A549 (cell line): ENCODE measurements at regions not wholly inside any gene's neighbourhood (a gene's known extent, or its start where the extent isn't known, plus 50 kb on each side); places are given as distances from the start of the nearest gene placed in this dataset.

Experiments
- ATAC-seq, 2 experiments: fragments of 200-7000 bp in 1 of 2; fragments of >200 bp in 1 of 2; cut with Nextera tagmentation in 1 of 2; cut with Tn5 transposase in 1 of 2; 3 replicates each; pipeline versions ENCODE4 v1.8.0 to v1.9.1; 2018 to 2020; ENCODE audit warnings: mild to moderate bottlenecking in 1 of 2, moderate library complexity in 1 of 2
- CTCF ChIA-PET: fragments of 300-600 bp; sonication (Branson Sonifier 250); formaldehyde crosslinking; extraction: SDS; loops from one replicate; lab custom pipeline; 2021; ENCODE audit warnings: antibody characterized with exemption, inconsistent platforms; lab: Yijun Ruan, JAX
- POLR2A ChIA-PET: fragments of 350-600 bp; formaldehyde crosslinking; extraction: SDS; loops from one replicate; lab custom pipeline; 2021; ENCODE audit warnings: antibody characterized with exemption, inconsistent platforms; lab: Yijun Ruan, JAX
- DNase-seq, 2 experiments: peaks; one replicate each; pipeline versions ENCODE4 v3.0.0 to v3.0.0-alpha.2; 2011 to 2016; ENCODE audit warnings: low read depth in 1 of 2, low spot score in 1 of 2
- FAIRE-seq: peaks from 2 replicates; lab custom pipeline; 2011; peaks lifted over from hg19 to GRCh38; lab: Jason Lieb, UNC
- H3K27ac ChIP-seq, 2 experiments: fragments of >200 bp; sonication (Bioruptor Twin); formaldehyde crosslinking; 3 replicates each; pipeline ENCODE4 v1.5.1; 2016 to 2017
- H3K4me1 ChIP-seq: fragments of >200 bp; sonication (Bioruptor Twin); formaldehyde crosslinking; 3 replicates; pipeline ENCODE4 v1.6.1; 2016
- H3K4me2 ChIP-seq: fragments of >200 bp; sonication (Bioruptor Twin); formaldehyde crosslinking; 3 replicates; pipeline ENCODE4 v1.6.1; 2016
- H3K4me3 ChIP-seq: fragments of >200 bp; sonication (Bioruptor Twin); formaldehyde crosslinking; 3 replicates; pipeline ENCODE4 v1.5.1; 2016
- H3K9me3 ChIP-seq: fragments of >200 bp; sonication (Bioruptor Twin); formaldehyde crosslinking; 3 replicates; pipeline ENCODE4 v1.6.1; 2016
- BHLHE40 ChIP-seq: IDR thresholded peaks from 2 replicates; pipeline ENCODE4 v1.6.1; 2012; ENCODE audit warnings: low read depth, low read length, inconsistent platforms
- CBX8 ChIP-seq: fragments of 200-600 bp; sonication (generic); IDR thresholded peaks from 2 replicates; pipeline ENCODE4 v1.6.1; 2016
- CEBPB ChIP-seq, 2 experiments: fragments of >200 bp in 1 of 2; sonication (Bioruptor Twin) in 1 of 2; formaldehyde crosslinking in 1 of 2; IDR thresholded peaks; 2 replicates each; pipeline ENCODE4 v1.6.1; 2012 to 2016
- CHD4 ChIP-seq: fragments of 200-600 bp; sonication (generic); IDR thresholded peaks from 2 replicates; pipeline ENCODE4 v1.6.1; 2016; ENCODE audit warnings: antibody characterized with exemption, mild to moderate bottlenecking, borderline replicate concordance
- EHMT2 ChIP-seq: fragments of 200-600 bp; sonication (generic); IDR thresholded peaks from 2 replicates; pipeline ENCODE4 v1.6.1; 2016; ENCODE audit warnings: antibody characterized with exemption, low read depth, mild to moderate bottlenecking, moderate library complexity
- FOXS1 ChIP-seq: fragments of 250-450 bp; sonication (Bioruptor Pico); IDR thresholded peaks from 2 replicates; pipeline ENCODE4 v1.5.0; 2020; ENCODE audit warnings: mild to moderate bottlenecking, moderate library complexity
- HOXB5 ChIP-seq: fragments of 250-450 bp; sonication (Bioruptor Pico); IDR thresholded peaks from 2 replicates; pipeline ENCODE4 v1.5.0; 2020; ENCODE audit warnings: mild to moderate bottlenecking, moderate library complexity
- JUN ChIP-seq, 2 experiments: fragments of >200 bp; sonication (Bioruptor Twin); formaldehyde crosslinking; IDR thresholded peaks; 2 replicates in 1 of 2; 3 replicates in 1 of 2; pipeline ENCODE4 v1.6.1; 2016 to 2017
- JUNB ChIP-seq: fragments of >200 bp; sonication (Bioruptor Twin); formaldehyde crosslinking; IDR thresholded peaks from 2 replicates; pipeline ENCODE4 v1.6.1; 2016
- MAFK ChIP-seq: fragments of 450-650 bp; IDR thresholded peaks from 2 replicates; pipeline ENCODE4 v1.6.1; 2014; ENCODE audit not compliant: partially characterized antibody
- MYC ChIP-seq: IDR thresholded peaks from 2 replicates; pipeline ENCODE4 v1.6.1; 2012; ENCODE audit warnings: mild to moderate bottlenecking, inconsistent platforms, low read length, improper control_type of control experiment, borderline replicate concordance
- NR3C1 ChIP-seq: fragments of >200 bp; sonication (Bioruptor Twin); formaldehyde crosslinking; IDR thresholded peaks from 3 replicates; pipeline ENCODE4 v1.6.1; 2017
- PHF8 ChIP-seq: fragments of 200-600 bp; sonication (generic); IDR thresholded peaks from 2 replicates; pipeline ENCODE4 v1.6.1; 2016; ENCODE audit warnings: low read depth, mild to moderate bottlenecking, antibody characterized with exemption, moderate library complexity, borderline replicate concordance
- POLR2A ChIP-seq: IDR thresholded peaks from 2 replicates; pipeline ENCODE4 v1.6.1; 2012; ENCODE audit warnings: mild to moderate bottlenecking, low read length
- REST ChIP-seq: fragments of 200-600 bp; sonication (generic); IDR thresholded peaks from 2 replicates; pipeline ENCODE4 v1.6.1; 2016; ENCODE audit warnings: antibody characterized with exemption, mild to moderate bottlenecking, moderate library complexity
- TP53 ChIP-seq: fragments of 250-450 bp; sonication (Bioruptor Pico); IDR thresholded peaks from 2 replicates; pipeline ENCODE4 v1.5.0; 2021; ENCODE audit warnings: mild to moderate bottlenecking, moderate library complexity
- USF2 ChIP-seq: fragments of 450-650 bp; IDR thresholded peaks from 2 replicates; pipeline ENCODE4 v1.6.1; 2014; ENCODE audit warnings: antibody characterized with exemption
- ZC3H11A ChIP-seq: fragments of 450-650 bp; IDR thresholded peaks from 2 replicates; pipeline ENCODE4 v1.6.1; 2014; ENCODE audit warnings: antibody characterized with exemption, mild to moderate bottlenecking
- WGBS: methylation state at CpG from one replicate; pipeline ENCODE4 v1.1.6; 2017; ENCODE audit errors: missing lambda C conversion rate; 5-methylcytosine and 5-hydroxymethylcytosine counted together
- TF ChIP-seq, protein P1 (sequence below): fragments of >200 bp; sonication (Bioruptor Twin); formaldehyde crosslinking; IDR thresholded peaks from 3 replicates; pipeline ENCODE4 v1.6.1; 2016
- TF ChIP-seq, protein P2 (sequence below): IDR thresholded peaks from 2 replicates; pipeline ENCODE4 v1.6.1; 2012; ENCODE audit warnings: low read depth, borderline replicate concordance

DNA sequence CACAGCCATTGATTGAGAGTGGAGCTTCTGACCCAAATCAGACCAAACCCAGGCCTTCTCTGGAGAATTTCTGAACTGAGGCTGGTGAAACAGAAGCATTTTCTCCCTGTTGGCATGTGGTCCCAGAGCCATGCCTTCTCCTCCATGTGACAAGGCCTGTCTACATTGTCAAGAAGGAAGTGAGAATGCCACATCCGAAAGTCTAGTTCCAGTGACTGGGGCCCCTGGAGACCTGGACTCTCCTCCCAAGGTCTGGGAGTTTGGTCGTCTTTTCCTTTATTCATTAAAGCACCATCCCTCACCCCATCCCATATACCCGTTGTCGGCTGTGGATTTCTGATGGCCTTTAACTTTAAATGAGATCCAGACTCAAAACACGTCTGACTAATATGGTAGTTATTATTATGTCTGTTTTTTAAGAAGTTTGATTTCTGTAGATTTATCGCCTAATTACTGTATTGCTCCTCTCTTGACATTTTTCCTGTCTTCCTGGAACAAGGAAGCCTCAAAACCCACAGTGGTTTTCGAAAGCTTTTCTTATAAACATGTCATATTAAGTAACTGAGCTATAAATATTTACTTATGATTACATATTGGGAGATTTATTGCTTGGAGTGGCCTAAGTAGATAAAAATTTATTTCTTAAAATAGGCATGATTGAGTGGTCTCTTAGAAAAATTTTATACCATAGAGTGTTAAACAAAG lies 128.3 kb upstream of the FRY start:
- H3K4me3 ChIP-seq: no peak overlapping the region
- no peak overlapping the region for H3K27ac ChIP-seq
- 62% methylated on average over 7 of the region's 7 CpGs for WGBS
- no peaks in the 10 kb centered on the region for H3K4me1 ChIP-seq
- DNase-seq (no peak), FAIRE-seq (no peak), ATAC-seq (no peak)
- CTCF ChIA-PET: no interaction called here
- POLR2A ChIA-PET: no interaction called here
- TF ChIP-seq JUN (IDR thresholded peaks at IDR 0.05) (no peak), HOXB5 (no peak), MAFK (no peak), CEBPB (IDR thresholded peaks at IDR 0.05) (no peak), CHD4 (no peak), POLR2A (no peak), JUNB (no peak), EHMT2 (no peak), TP53 (CRISPR knock-in tag) (no peak), FOXS1 (CRISPR knock-in tag) (no peak), USF2 (no peak), REST (no peak), NR3C1 (no peak), BHLHE40 (no peak), MYC (no peak), CBX8 (no peak)
- TF ChIP-seq, protein P1, sequence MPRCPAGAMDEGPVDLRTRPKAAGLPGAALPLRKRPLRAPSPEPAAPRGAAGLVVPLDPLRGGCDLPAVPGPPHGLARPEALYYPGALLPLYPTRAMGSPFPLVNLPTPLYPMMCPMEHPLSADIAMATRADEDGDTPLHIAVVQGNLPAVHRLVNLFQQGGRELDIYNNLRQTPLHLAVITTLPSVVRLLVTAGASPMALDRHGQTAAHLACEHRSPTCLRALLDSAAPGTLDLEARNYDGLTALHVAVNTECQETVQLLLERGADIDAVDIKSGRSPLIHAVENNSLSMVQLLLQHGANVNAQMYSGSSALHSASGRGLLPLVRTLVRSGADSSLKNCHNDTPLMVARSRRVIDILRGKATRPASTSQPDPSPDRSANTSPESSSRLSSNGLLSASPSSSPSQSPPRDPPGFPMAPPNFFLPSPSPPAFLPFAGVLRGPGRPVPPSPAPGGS: no peak
- TF ChIP-seq, protein P2, sequence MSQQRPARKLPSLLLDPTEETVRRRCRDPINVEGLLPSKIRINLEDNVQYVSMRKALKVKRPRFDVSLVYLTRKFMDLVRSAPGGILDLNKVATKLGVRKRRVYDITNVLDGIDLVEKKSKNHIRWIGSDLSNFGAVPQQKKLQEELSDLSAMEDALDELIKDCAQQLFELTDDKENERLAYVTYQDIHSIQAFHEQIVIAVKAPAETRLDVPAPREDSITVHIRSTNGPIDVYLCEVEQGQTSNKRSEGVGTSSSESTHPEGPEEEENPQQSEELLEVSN: no peak
- TF ChIP-seq, all 56 proteins: peak for 0
- no peaks in the 10 kb centered on the region for H3K9me3 ChIP-seq
- no peak overlapping the region for H3K4me2 ChIP-seq

GRCh38 chr13:31904941-31905824 lies 126.4 kb upstream of the FRY start:
- ATAC-seq (no peak), FAIRE-seq (no peak), DNase-seq (no peak)
- ChIA-PET CTCF (interaction anchor here (1.4 kb wide), 1 partner anchor 406 kb away, joined by 4 read pairs; no protein-coding TSS in a partner anchor), POLR2A (no interaction called here)
- no peak overlapping the region for H3K4me2 ChIP-seq
- no peaks in the 10 kb centered on the region for H3K9me3 ChIP-seq
- H3K27ac ChIP-seq: no peak overlapping the region
- H3K4me3 ChIP-seq: no peak overlapping the region
- H3K4me1 ChIP-seq: no peaks in the 10 kb centered on the region
- TF ChIP-seq PHF8: no peak
- TF ChIP-seq ZC3H11A: no peak
- 29% methylated on average over 6 of the region's 6 CpGs for WGBS
